IPS-NIHi7 (cell line): ENCODE measurements at regions not wholly inside any gene's neighbourhood (a gene's known extent, or its start where the extent isn't known, plus 50 kb on each side); places are given as distances from the start of the nearest gene placed in this dataset.
"Not testable (repeated sequence)": the region's sequence is repeated elsewhere in the genome, so short reads cannot be mapped to it uniquely, and the experiment has no call there.

ENCODE experiments used
- DNase-seq: peaks from one replicate; pipeline ENCODE4 v3.0.0; 2012; ENCODE audit warnings: mixed read lengths; ENCODE audit errors: extremely low spot score

DNA sequence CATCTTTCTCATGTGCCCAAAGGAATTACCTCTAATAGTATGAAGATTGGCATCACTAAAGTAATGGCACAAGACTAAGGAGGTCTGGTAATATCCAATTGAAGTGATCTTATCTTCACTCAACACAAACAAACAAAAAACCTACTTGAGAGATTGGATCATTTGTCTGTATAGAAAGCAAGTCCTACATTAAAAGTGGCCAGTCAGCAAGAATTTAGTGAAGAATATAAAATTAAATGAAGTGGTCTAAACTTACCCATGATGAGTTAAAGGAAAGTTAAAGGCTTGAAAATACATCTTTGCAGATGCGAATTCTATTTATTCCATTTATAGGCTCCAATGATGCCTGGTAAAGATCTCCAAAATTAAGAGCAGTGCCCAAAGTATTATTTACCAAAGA, 350.3 kb upstream of the PCSK5 start:
- DNase-seq: no peak

DNA sequence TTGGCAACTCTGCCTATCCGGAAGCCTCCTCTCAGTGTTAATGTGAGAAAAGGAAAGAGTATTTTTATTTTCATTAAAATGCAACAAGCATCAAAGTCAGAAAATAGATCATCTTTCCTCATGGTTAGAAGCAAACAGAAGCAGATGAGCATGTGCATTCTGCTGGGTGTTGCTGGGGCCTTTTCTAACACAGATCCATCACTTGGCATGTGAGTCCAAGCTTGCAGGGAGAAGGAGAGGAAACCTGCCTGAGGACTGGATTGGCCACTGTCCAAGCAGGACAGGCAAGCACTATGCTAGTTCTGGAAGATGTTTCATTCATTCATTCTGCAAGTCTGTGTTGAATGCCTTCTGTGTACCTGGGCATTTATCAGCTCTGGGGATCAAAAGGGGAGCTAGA, 348.7 kb upstream of the PCSK5 start:
- no peak for DNase-seq

DNA sequence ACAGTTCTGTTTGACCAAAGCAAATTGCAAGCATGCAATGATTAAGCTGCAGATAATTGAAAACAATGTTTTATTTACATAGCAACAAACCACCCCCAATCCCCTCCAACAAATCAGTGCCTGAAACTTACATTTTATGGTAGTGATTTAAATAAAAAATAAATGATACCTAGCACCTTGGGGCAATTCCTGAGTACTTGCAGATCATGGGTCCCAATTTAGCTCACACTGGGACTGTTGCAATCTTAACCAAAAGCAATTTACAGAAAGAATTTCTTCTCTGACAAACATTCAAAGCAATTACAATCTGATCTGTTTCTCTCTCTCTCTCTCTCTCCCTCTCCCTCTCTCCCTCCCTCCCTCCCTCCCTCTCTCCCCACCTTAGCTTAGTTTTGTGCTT, 345.7 kb upstream of the PCSK5 start:
- no peak for DNase-seq

DNA sequence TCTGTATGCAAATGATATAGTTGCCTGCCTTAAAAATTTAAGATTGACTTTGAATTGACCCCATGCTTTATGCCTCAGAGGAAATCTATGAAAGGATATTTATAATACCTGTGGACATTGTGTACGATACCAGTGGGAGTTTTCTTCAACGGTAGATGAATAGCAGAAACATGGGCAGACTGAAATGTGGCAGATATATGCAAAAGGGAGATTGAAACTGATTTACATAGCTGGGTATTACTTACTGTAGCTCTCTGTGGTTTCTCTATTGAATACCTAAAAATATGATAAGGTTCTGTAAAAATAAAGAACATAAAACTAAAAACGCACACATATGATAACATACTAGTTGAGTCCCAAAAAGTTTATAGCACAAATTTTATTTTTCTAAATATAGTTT, 345.2 kb upstream of the PCSK5 start:
- no peak for DNase-seq

DNA sequence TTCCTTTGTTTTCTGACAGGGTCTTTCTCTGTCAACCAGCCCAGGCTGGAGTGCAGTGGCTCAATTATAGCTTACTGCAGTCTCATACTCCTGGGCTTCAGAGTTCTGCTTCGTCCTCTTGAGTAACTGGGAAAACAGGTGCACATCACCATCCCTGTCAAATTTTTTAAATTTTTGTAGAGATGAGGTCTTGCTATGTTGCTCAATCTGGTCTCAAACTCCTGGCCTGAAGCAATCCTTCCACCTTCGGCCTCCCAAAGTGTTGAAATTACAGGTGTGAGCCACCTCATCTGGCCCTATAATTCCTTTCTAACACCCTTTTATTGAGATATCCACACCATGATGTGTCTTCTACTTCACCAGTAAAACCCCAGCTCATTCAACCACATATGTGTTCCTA, 341.6 kb upstream of the PCSK5 start:
- DNase-seq: no peak

DNA sequence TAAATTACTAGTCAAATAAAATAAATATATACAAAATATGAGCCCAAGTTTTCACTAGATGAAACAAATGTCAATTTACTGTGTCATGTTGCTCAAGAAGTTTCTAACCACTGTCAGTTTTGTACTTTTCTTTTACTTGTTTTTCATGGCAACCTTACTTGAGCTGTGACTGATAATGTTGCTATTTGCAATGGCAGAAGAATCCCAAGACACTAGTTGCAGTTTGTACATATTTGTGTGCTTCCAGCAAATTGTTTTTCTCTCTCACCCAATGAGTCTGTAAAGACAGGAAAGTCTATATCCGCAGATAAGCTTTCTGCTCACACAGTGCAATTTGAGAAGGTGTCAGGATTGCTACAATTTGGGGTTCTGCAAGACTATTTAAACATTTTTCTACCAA, 338.6 kb upstream of the PCSK5 start:
- DNase-seq: no peak

DNA sequence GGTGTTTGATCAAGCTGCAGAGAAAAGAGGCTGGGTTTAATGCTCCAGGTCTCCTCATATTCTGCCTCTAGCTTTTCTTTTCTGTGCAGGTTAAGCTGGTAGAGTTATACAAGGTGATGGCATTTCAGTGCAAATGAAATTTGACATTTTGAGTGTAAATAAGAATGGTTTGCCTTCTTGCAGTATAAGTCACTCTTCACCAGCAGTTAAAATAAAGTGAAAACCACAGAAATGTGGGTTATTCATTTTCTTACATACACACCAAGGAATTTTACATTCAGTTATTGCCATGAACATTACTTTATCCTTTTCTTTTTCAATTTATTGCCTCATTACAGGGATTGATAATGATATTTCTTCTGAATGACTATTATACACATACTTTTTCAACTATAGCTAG, 337.5 kb upstream of the PCSK5 start:
- DNase-seq: no peak

DNA sequence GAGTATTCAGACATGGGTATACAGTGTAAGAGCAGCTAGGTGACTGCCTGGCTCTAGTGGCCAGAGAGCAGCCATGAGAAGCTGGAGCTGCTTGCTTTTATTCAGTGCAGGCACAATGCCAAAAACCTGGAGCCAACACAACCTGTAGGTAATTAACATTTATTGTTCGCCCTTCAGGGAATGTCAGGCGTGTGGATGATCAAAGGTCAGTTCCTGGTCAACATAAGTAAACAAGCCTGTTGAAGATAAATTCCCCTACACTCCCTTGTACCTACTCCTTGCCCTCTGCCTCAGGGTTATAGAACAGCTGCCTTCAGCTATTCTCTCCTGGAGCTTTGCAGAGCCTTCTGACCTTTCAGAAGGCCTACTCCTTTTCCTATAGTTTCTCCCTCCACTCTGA, 323.7 kb upstream of the PCSK5 start:
- DNase-seq: not testable (repeated sequence)

DNA sequence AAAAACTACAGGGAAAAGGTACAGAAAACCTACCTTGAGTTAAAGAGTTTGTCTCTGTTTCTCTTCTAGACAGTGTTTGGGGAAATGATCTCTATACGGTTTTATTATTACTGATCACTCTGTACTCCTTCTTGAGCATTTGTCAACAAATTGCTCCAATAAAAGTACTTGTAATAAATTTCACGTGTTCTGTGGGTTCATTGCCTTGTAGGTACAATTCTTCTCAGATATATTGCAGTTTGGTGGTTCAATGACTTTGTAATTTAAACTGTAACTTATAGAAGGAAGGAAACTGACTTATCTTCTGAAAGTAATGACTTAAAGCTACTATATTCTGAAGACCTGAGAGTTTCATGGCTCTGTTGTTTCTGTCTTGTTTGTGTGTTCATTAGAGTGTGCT, 319.9 kb upstream of the PCSK5 start:
- no peak for DNase-seq

DNA sequence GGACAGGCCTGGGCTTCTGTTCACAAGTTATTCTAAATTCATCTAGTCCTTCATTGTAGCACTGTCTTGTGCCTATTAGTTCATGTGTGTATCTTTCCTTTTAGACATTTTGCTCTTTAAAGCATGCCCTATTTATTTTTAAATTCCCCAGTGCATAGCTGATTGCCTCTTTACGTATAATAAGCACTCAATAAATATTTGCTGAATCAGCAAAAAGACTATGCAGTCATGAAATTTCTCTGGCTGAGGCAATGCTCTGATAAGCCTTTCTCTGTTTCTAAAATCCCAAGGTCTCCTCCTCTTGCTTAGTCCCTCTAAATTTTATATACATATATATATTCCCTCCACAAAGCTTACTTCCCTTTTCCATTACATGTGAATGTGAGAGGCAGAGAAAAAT, 315.9 kb upstream of the PCSK5 start:
- DNase-seq: no peak

DNA sequence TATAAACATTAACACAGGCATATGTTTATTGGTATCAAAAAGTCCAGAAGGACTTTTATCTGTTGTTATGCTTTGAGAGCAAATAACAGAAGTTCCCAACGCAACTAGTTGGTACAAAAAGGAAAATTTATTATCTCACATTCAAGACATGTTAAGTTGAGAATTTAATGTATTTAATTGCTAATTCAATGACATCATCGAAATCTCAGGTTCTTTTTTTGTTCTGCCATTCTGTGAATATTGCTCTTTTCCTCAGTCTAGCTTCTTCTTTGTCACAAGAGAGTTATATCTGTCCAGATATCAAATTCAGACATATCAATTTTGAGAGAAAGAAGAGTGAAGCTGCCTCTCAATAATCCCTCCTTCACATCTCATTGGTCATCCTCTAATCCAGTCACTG, 307.6 kb upstream of the PCSK5 start:
- DNase-seq: no peak

DNA sequence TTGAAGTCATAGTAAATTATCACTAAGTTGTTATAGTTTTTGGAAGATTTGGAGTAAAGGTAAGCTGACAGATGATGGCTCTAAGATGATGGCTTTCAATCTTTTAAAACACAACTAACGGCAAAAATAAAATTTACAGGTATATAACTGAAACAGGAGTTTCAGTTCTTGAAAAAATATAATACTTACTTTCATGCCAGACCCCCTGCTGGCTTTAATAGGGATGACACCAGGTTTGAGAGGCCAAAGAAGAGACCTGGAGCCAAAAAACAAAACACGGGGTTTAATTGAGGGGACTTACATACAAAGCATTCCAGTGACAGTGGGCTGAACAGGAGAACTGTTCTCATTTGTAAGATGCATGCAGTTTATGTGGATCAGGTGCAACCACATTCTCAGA, 301.7 kb upstream of the PCSK5 start:
- DNase-seq: no peak

DNA sequence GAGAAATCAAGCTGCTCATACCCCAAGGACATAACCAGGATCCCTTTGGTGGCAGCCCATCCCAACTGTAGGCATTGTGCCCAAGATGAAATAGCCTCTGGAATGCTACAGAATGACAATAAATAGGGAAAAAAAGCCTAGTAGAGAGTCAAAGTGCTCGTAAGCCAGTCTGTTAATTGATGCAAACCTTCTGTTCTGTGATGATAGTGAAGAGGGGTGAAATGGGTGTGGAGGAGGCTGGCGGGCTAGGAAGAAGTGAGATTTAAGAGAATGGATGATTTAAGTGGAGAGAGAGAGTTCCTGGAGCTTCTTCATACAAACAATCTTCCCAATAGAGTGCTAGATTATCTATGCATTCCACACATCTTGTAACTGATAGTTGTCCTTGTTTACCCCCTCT, 301.0 kb upstream of the PCSK5 start:
- DNase-seq: no peak

DNA sequence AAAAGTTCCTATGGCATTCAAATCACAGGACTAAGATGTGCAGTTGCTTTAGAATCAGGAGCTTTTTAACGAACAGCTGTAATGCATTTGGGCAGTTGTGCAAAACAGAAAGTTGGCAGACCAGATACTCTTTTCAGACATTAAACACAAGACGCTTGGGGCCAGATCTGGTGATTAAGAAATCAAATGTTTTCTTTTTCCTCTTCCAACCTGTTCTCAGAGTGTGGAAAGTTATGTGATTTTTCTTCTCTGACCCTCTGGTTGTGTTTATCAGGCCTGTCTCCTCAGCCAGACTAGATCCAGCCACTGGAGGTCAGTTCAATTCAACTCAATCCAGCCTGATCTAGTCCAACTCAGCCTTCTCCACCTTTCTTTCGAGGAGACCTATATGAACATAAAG, 298.5 kb upstream of the PCSK5 start:
- no peak for DNase-seq

DNA sequence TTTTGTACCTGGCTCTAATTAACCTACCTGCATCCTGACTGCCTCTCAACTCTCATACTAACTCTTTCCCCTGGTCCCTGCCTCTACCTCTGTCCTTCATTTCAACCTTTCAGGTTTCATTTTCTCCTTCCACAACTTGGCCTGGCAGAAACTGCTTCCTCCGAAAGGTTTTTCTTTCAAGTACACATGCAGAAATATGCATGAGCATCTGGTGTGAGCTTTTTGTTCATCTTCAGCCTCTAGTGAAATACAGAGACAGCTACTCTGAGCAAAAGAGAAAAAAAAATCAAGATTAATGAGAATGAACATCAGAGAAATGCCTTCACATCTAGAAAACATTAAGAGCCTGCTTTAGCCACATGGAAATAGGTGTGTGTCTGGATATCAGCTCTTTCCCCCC, 297.9 kb upstream of the PCSK5 start:
- DNase-seq: no peak

DNA sequence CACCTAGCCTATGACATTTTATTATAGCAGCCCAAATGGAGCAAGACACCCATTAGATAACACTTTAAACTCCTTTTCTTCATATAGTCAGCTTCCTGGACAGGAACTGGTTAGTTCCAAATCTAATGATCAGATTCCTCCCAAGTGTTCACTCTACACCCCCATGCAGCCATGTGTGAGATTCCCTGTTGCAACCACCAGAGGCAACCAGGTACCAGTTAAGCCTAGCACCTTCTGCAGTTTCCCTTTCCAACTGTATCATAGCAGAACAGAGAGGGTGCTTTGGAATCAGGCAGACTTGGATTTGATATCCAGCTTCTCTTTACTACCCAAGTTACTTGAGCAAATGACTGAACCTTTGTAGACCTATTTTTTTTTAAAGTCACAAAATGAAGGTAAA, 296.6 kb upstream of the PCSK5 start:
- no peak for DNase-seq

DNA sequence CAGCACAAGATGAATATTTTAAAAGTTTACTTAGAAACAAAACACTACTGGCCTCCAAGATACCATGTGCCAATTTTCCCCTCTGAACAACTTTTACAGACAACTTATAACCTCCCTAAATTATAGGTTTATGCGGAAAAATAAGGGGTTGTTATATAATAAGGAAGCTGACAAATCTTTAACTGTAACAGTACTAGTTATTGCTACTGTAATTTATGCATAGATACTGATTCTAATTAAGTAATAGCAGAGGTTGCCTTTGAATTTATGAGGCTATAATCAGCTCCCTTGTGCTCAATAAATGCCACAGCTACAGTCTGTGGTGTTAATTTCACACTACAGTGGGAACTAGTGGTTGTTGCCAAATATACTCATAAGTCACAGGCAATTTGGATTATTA, 291.3 kb upstream of the PCSK5 start:
- no peak for DNase-seq

DNA sequence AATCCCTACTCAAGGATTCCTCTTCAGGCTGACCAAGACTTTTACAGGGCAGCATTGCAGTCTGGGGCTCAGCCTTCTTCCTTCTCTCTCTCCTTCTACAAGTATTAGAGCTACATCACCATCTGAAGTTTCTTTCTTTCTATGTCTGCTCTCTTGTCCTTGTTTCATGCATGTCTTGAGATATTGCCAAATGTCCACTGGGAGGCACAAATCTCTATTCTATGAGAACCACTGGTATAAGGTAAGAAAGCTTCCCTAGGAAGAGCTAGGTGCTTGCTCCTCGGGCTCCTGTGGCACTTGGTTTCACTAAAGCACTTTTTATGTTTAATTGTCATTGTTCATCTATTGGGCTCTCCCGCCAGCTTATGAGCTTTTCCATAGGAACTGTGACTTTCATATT, 289.2 kb upstream of the PCSK5 start:
- DNase-seq: no peak

DNA sequence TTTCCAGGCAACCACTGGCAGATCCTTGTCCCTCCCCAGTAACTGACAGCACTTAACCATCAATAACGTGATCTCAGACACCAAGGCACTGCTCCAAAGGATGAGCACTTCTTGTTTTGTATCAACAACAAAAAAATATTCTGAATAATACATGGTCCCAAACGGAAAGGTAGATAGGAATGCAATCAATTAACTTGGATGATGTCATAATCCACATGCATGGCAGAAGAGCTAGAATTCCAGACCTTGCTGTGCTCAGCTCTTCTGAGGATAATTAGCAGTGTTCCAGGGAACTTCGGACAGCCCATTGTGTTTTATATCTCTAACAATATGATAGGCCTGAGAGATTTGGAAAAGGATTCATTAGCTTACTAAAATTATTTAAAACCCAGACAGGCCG, 288.4 kb upstream of the PCSK5 start:
- no peak for DNase-seq

DNA sequence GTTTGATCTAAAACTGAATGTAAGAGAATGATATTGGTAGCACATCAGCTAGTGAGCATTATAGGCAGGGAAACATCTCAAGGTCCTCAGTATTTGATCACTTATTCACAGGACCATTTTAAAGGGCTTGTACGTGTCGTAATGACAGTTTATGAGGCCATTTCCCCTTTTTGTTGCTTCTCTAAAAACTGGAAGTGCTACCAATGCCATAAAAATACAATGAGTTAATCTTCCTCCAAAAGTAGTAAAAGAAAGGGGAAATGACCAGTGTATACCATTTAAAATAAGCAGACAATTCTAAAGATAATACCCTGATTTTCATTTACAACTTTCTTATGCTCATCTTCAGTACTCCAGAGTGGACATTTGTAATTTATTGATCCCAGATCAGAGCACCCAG, 285.8 kb upstream of the PCSK5 start:
- DNase-seq: no peak

DNA sequence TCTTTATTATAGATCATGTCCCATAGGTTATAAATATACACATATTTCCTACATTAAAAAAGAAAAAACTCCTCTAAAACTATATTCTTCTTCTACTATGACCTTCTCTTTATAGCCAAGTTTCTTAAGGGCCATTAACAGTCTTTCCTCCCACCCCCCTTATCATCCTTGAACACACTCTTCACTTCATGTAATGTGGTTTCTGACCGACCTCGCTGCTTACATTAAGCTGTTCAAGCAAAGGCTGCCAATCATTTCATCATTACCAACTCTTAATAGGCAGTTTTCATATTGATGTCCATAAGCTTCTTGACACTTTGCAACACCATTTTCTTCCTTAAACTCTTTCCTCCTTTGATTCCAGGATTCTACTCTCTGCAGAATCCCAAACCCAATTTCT, 283.0 kb upstream of the PCSK5 start:
- no peak for DNase-seq

DNA sequence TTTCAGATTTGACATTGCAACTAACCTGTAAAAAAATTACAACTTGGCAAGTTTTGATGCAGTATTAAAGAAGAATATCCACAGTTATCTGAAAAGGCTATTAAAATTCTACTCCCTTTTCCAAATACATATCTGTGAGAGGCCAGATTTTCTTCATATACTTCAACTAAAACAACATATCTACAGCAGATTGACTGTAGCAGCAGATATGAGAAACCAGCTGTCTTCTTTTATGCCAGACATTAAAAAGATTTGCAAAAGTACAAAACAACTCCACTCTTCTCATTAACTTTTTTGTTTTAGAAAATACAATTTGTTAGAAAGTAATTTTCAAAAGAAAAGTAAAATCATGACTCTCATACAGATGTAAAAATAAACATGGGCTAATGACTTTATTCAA, 281.1 kb upstream of the PCSK5 start:
- no peak for DNase-seq

DNA sequence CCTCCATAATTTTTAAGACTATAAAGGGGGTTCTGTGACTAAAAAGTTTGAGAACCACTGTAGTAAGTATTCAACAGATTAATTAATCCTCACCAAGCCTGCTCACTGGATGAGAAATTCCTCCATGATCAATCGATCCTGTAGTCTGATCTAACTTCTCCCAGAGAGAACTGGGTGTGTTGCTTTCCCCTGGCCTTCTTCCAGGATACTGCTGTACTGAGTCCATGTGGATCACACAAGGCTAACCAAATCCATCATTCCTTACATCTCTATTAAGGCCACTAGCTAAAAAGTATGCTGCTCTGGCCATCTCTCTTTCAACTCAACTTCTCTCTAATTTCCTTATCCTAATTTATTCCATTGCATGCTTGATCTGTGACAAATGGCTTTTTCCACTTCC, 280.2 kb upstream of the PCSK5 start:
- DNase-seq: no peak

DNA sequence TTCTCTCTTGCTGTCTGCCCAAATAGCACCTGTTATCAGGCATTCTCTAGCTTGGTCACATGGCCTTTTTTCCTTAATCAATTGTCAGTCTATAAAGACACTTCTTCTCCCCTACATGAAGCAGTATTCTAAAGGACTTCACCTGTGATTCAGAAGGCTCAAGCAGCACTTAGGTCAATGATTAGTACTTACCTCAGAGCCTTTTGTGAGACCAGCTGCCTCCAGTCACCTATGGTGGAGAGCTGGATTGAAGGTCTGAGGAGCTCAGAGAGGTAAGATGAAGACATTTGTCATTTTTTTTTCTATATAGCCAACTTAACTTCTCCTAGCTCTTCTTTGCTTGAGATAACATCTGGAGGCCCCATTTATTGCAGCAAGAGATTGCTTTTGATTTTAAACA, 278.3 kb upstream of the PCSK5 start:
- DNase-seq: no peak

DNA sequence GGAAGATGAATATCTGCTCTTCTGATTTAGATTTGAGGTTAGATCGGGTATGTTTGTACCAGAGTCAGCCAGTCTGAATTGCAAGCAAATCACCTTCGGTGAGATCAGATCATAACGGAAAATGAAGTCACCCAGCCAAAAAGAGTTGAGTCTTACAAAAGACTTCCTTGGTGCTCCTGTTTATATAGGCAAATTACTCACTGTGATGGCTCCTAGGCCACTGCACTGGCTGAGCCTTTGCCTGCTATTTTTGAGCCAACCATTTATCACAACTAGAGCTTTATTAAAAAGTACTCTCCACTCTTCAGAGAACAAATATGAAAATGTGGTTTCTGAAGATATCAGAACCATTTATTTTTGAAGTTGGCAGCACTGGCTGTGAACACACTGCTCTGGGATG, 277.7 kb upstream of the PCSK5 start:
- no peak for DNase-seq
